ENCODE measurements at regions not wholly inside any gene's neighbourhood (a gene's known extent, or its start where the extent isn't known, plus 50 kb on each side); places are given as distances from the start of the nearest gene placed in this dataset.

DNA sequence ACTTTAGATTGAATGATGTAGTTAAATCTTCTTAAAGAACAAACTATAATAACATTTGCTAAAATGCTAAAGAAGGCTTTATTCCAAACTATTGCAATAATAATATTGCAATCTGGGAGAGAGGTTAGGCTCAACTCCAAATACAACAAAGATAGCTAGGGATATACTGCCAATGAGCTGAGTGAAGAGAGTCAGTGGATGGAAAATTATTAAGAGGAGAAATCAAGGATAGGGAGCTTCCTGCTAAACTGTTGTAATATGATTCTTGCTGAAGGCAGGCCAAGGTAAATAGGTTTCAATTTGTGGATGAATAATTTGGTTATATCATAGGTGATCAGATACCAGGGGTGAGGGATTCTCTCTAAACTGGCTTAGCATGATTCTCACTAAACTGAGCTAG lies 1651.5 kb downstream of the EFNA5 start:
- TF ChIP-seq EZH2phosphoT487 (IDR thresholded peaks at IDR 0.05; ENCODE audit: borderline replicate concordance) (no peak), JUND (IDR thresholded peaks at IDR 0.05) (no peak), EZH2 (IDR thresholded peaks at IDR 0.05) (no peak), SIN3A (IDR thresholded peaks at IDR 0.05; ENCODE audit: low read depth) (no peak), EGR1 (IDR thresholded peaks at IDR 0.05; ENCODE audit: low read depth) (no peak), RAD21 (IDR thresholded peaks at IDR 0.05; ENCODE audit: low read depth) (no peak)
- TF ChIP-seq, protein P1, sequence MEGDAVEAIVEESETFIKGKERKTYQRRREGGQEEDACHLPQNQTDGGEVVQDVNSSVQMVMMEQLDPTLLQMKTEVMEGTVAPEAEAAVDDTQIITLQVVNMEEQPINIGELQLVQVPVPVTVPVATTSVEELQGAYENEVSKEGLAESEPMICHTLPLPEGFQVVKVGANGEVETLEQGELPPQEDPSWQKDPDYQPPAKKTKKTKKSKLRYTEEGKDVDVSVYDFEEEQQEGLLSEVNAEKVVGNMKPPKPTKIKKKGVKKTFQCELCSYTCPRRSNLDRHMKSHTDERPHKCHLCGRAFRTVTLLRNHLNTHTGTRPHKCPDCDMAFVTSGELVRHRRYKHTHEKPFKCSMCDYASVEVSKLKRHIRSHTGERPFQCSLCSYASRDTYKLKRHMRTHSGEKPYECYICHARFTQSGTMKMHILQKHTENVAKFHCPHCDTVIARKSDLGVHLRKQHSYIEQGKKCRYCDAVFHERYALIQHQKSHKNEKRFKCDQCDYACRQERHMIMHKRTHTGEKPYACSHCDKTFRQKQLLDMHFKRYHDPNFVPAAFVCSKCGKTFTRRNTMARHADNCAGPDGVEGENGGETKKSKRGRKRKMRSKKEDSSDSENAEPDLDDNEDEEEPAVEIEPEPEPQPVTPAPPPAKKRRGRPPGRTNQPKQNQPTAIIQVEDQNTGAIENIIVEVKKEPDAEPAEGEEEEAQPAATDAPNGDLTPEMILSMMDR (IDR thresholded peaks at IDR 0.05 in 2 of 3, conservative IDR thresholded peaks at IDR 0.05 in 1 of 3; ENCODE audit: borderline replicate concordance in 1 of 3, insufficient read depth in 1 of 3, low read depth in 2 of 3, low read length in 2 of 3) = no peak

Measured in HCT116 (cell line).